ENCODE measurements at regions not wholly inside any gene's neighbourhood (a gene's known extent, or its start where the extent isn't known, plus 50 kb on each side); places are given as distances from the start of the nearest gene placed in this dataset.

- TF ChIP-seq CHD7 (IDR thresholded peaks at IDR 0.05; ENCODE audit: insufficient replicate concordance, low read length) (peak; percentile 22), SP4 (IDR thresholded peaks at IDR 0.05; ENCODE audit: low read length) (no peak), ZNF274 (IDR thresholded peaks at IDR 0.05; ENCODE audit: borderline replicate concordance, extremely low read depth, low read length) (no peak), CREB1 (IDR thresholded peaks at IDR 0.05) (no peak), SIN3A (conservative IDR thresholded peaks at IDR 0.05 in 1 of 2, IDR thresholded peaks at IDR 0.05 in 1 of 2; ENCODE audit: low read depth in 1 of 2, low read length in 2 of 2) (0 out of 4 replicates have a peak, but pooled peaks of 1 of the 2 experiments have one; percentile 33), MAFK (IDR thresholded peaks at IDR 0.05; ENCODE audit: low read depth, low read length) (no peak), CBX8 (IDR thresholded peaks at IDR 0.05; ENCODE audit: borderline replicate concordance, low read depth, low read length) (no peak), SIRT6 (IDR thresholded peaks at IDR 0.05; ENCODE audit: low read length) (no peak), RAD21 (IDR thresholded peaks at IDR 0.05 in 1 of 2, conservative IDR thresholded peaks at IDR 0.05 in 1 of 2; ENCODE audit: low read depth in 2 of 2, low read length in 2 of 2) (peak; percentile 100), TBP (IDR thresholded peaks at IDR 0.05; ENCODE audit: low read depth, low read length) (no peak), NANOG (IDR thresholded peaks at IDR 0.05; ENCODE audit: insufficient read depth, low read depth, low read length, poor library complexity, severe bottlenecking) (no peak)
Measured at GRCh38 chr6:25017932-25018567, 82.3 kb upstream of the RIPOR2 start (continued).

All from H1 (cell line).